GM23338 (cell line): ENCODE measurements at regions not wholly inside any gene's neighbourhood (a gene's known extent, or its start where the extent isn't known, plus 50 kb on each side); places are given as distances from the start of the nearest gene placed in this dataset.

ENCODE experiments used
- ATAC-seq: fragments of 200-7000 bp; cut with Tn5 transposase; 3 replicates; pipeline ENCODE4 v1.9.1; 2020
- DNase-seq: peaks from one replicate; pipeline ENCODE4 v3.0.0-alpha.2; 2015; ENCODE audit warnings: low spot score
- H2AFZ ChIP-seq: fragments of 200-600 bp; sonication (generic); 2 replicates; pipeline ENCODE4 v1.8.0; 2016; ENCODE audit warnings: antibody characterized with exemption, mild to moderate bottlenecking, moderate library complexity
- H3F3A ChIP-seq: fragments of 200-600 bp; sonication (generic); replicated peaks from 2 replicates; pipeline ENCODE4 v1.8.0; 2017; ENCODE audit warnings: antibody characterized with exemption, mixed run types, low read depth
- H3K27ac ChIP-seq: fragments of 200-600 bp; sonication (generic); 2 replicates; pipeline ENCODE4 v1.6.1; 2016; ENCODE audit warnings: low read depth
- H3K27me3 ChIP-seq: fragments of 200-600 bp; sonication (generic); 2 replicates; pipeline ENCODE4 v1.8.0; 2016; ENCODE audit warnings: mild to moderate bottlenecking, mixed run types, moderate library complexity; ENCODE audit not compliant: insufficient read depth
- H3K36me3 ChIP-seq: fragments of 200-600 bp; sonication (generic); 2 replicates; pipeline ENCODE4 v1.8.0; 2016; ENCODE audit warnings: mild to moderate bottlenecking; ENCODE audit not compliant: insufficient read depth
- H3K4me1 ChIP-seq: fragments of 200-600 bp; sonication (generic); 2 replicates; pipeline ENCODE4 v1.8.0; 2016; ENCODE audit warnings: mild to moderate bottlenecking, moderate library complexity; ENCODE audit not compliant: insufficient read depth
- H3K4me2 ChIP-seq: fragments of 200-600 bp; sonication (generic); 2 replicates; pipeline ENCODE4 v1.7.1; 2017; ENCODE audit warnings: mixed run types
- H3K4me3 ChIP-seq: fragments of 200-600 bp; sonication (generic); 2 replicates; pipeline ENCODE4 v1.6.1; 2016; ENCODE audit warnings: mixed run types
- H3K79me2 ChIP-seq: fragments of 200-600 bp; sonication (generic); replicated peaks from 2 replicates; pipeline ENCODE4 v1.8.0; 2017; ENCODE audit warnings: mild to moderate bottlenecking; ENCODE audit not compliant: insufficient read depth
- H3K9me2 ChIP-seq: fragments of 200-600 bp; sonication (generic); 2 replicates; pipeline ENCODE4 v1.8.0; 2017; ENCODE audit not compliant: insufficient read depth
- H4K20me1 ChIP-seq: fragments of 200-600 bp; sonication (generic); replicated peaks from 2 replicates; pipeline ENCODE4 v1.8.0; 2017; ENCODE audit warnings: mild to moderate bottlenecking; ENCODE audit not compliant: insufficient read depth
- H3K27ac Mint-ChIP-seq: 2 replicates; pipeline ENCODE4 v1.8.0; 2020; ENCODE audit warnings: inconsistent platforms, mild to moderate bottlenecking, moderate library complexity, mixed read lengths
- H3K27me3 Mint-ChIP-seq: 3 replicates; pipeline ENCODE4 v1.8.0; 2022; ENCODE audit warnings: low read depth, mild to moderate bottlenecking, moderate library complexity, mixed read lengths, inconsistent platforms; ENCODE audit not compliant: insufficient read depth, poor library complexity
- H3K36me3 Mint-ChIP-seq: 3 replicates; pipeline ENCODE4 v1.8.0; 2021; ENCODE audit warnings: low read depth, mild to moderate bottlenecking, inconsistent platforms, moderate library complexity, mixed read lengths
- H3K4me1 Mint-ChIP-seq: 3 replicates; pipeline ENCODE4 v1.8.0; 2020; ENCODE audit warnings: mild to moderate bottlenecking, inconsistent platforms, mixed read lengths
- H3K4me3 Mint-ChIP-seq: 3 replicates; pipeline ENCODE4 v1.8.0; 2021; ENCODE audit warnings: moderate library complexity, mild to moderate bottlenecking, inconsistent platforms, mixed read lengths
- H3K9me3 Mint-ChIP-seq: 3 replicates; pipeline ENCODE4 v1.8.0; 2020; ENCODE audit warnings: moderate library complexity, mild to moderate bottlenecking, inconsistent platforms, mixed read lengths
- CREB1 ChIP-seq: fragments of 250-450 bp; sonication (Bioruptor Pico); IDR thresholded peaks from 2 replicates; pipeline ENCODE4 v1.5.0; 2020; ENCODE audit warnings: low read depth, mild to moderate bottlenecking, moderate library complexity
- CTCF ChIP-seq, 2 experiments: fragments of 200-600 bp in 1 of 2; sonication (generic) in 1 of 2; conservative IDR thresholded peaks; 2 replicates each; pipeline versions ENCODE4 v1.5.1 to v1.6.1; 2016 to 2017; ENCODE audit warnings: antibody characterized with exemption in 2 of 2, low read depth in 2 of 2, mild to moderate bottlenecking in 2 of 2, moderate library complexity in 1 of 2
- ETS1 ChIP-seq: IDR thresholded peaks from 2 replicates; pipeline ENCODE4 v1.6.1; 2016; ENCODE audit warnings: antibody characterized with exemption
- EZH2 ChIP-seq: fragments of 200-600 bp; sonication (generic); IDR thresholded peaks from one replicate; pipeline ENCODE4 v1.8.0; 2017; ENCODE audit warnings: antibody characterized with exemption, mild to moderate bottlenecking, low read depth; ENCODE audit not compliant: unreplicated experiment
- EZH2phosphoT487 ChIP-seq: fragments of 200-600 bp; sonication (generic); IDR thresholded peaks from one replicate; pipeline ENCODE4 v1.8.1; 2018; ENCODE audit warnings: antibody characterized with exemption; ENCODE audit not compliant: unreplicated experiment
- JUNB ChIP-seq: IDR thresholded peaks from one replicate; pipeline ENCODE4 v1.6.1; 2016; ENCODE audit warnings: antibody characterized with exemption; ENCODE audit not compliant: unreplicated experiment
- NANOG ChIP-seq: IDR thresholded peaks from 2 replicates; pipeline ENCODE4 v1.6.1; 2016; ENCODE audit warnings: antibody characterized with exemption, borderline replicate concordance
- POLR2AphosphoS5 ChIP-seq: IDR thresholded peaks from 2 replicates; pipeline ENCODE4 v1.6.1; 2016; ENCODE audit warnings: antibody characterized with exemption, low read depth
- REST ChIP-seq: IDR thresholded peaks from one replicate; pipeline ENCODE4 v1.6.1; 2018; ENCODE audit warnings: antibody characterized with exemption; ENCODE audit not compliant: unreplicated experiment
- STAT1 ChIP-seq: IDR thresholded peaks from one replicate; pipeline ENCODE4 v1.6.1; 2016; ENCODE audit warnings: antibody characterized with exemption; ENCODE audit not compliant: unreplicated experiment
- ZNF114 ChIP-seq: fragments of 250-450 bp; sonication (Bioruptor Pico); IDR thresholded peaks from 2 replicates; pipeline ENCODE4 v1.5.0; 2020; ENCODE audit warnings: mild to moderate bottlenecking, moderate library complexity
- ZNF331 ChIP-seq: fragments of 250-450 bp; sonication (Bioruptor Pico); IDR thresholded peaks from 2 replicates; pipeline ENCODE4 v1.5.0; 2020; ENCODE audit warnings: low read depth, mild to moderate bottlenecking, moderate library complexity
- ZNF462 ChIP-seq: fragments of 250-450 bp; sonication (Bioruptor Pico); IDR thresholded peaks from 2 replicates; pipeline ENCODE4 v1.5.0; 2020; ENCODE audit warnings: mild to moderate bottlenecking, moderate library complexity

- Histone ChIP-seq H3K79me2 (no peaks in the 10 kb centered on the region), H3K27ac (no peak overlapping the region), H3K4me2 (no peak overlapping the region), H3K9me2 (peaks cover 8% of the 10 kb centered on the region; the same call in 1 of the 2 replicates), H3K27me3 (no peaks in the 10 kb centered on the region), H3K36me3 (no peaks in the 10 kb centered on the region), H2AFZ (no peak overlapping the region), H3F3A (no peaks in the 10 kb centered on the region), H4K20me1 (no peaks in the 10 kb centered on the region), H3K4me1 (peaks cover 31% of the 10 kb centered on the region), H3K4me3 (no peak overlapping the region)
- TF ChIP-seq CREB1 (CRISPR knock-in tag): no peak
- TF ChIP-seq ZNF114: no peak
- no peak for TF ChIP-seq ZNF331 (CRISPR knock-in tag)
- no peak for TF ChIP-seq ETS1
- no peak for TF ChIP-seq NANOG
- TF ChIP-seq EZH2phosphoT487: no peak
- no peak for TF ChIP-seq EZH2
- TF ChIP-seq CTCF (conservative IDR thresholded peaks at IDR 0.05; ENCODE audit: low read depth in 2 of 2): no peak
- no peak for TF ChIP-seq POLR2AphosphoS5
- no peak for TF ChIP-seq JUNB
- TF ChIP-seq STAT1: no peak
- TF ChIP-seq REST: no peak
- TF ChIP-seq ZNF462: no peak
- ATAC-seq (no peak), DNase-seq (no peak)
- Mint-ChIP-seq H3K36me3 (no peaks in the 10 kb centered on the region), H3K9me3 (peaks cover 4% of the 10 kb centered on the region; the same call in 1 of the 3 replicates), H3K27ac (no peak overlapping the region), H3K4me3 (no peak overlapping the region), H3K27me3 (no peaks in the 10 kb centered on the region), H3K4me1 (peaks cover 37% of the 10 kb centered on the region)
These were observed 269.3 kb downstream of the KCNRG start for GRCh38 chr13:50284540-50284939.
